ENCODE measurements at regions not wholly inside any gene's neighbourhood (a gene's known extent, or its start where the extent isn't known, plus 50 kb on each side); places are given as distances from the start of the nearest gene placed in this dataset.

- H3K27me3 Mint-ChIP-seq (ENCODE audit: low read depth), result peaks cover 2% of the 10 kb centered on the region
- no peaks in the 10 kb centered on the region for H3K4me1 Mint-ChIP-seq (ENCODE audit: low read depth)
- no peak overlapping the region for H3K27ac Mint-ChIP-seq (ENCODE audit: unreplicated experiment)
- no peaks in the 10 kb centered on the region for H3K36me3 Mint-ChIP-seq (ENCODE audit: low read depth)
- peaks cover 15% of the 10 kb centered on the region for H3K9me3 Mint-ChIP-seq (ENCODE audit: low read depth)
- TF ChIP-seq, protein P1, sequence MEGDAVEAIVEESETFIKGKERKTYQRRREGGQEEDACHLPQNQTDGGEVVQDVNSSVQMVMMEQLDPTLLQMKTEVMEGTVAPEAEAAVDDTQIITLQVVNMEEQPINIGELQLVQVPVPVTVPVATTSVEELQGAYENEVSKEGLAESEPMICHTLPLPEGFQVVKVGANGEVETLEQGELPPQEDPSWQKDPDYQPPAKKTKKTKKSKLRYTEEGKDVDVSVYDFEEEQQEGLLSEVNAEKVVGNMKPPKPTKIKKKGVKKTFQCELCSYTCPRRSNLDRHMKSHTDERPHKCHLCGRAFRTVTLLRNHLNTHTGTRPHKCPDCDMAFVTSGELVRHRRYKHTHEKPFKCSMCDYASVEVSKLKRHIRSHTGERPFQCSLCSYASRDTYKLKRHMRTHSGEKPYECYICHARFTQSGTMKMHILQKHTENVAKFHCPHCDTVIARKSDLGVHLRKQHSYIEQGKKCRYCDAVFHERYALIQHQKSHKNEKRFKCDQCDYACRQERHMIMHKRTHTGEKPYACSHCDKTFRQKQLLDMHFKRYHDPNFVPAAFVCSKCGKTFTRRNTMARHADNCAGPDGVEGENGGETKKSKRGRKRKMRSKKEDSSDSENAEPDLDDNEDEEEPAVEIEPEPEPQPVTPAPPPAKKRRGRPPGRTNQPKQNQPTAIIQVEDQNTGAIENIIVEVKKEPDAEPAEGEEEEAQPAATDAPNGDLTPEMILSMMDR (IDR thresholded peaks at IDR 0.05), result no peak
- DNase-seq (ENCODE audit: low spot score), result no peak
- H3K4me3 Mint-ChIP-seq (ENCODE audit: unreplicated experiment), result no peak overlapping the region
These were observed 466.1 kb downstream of the FUT8 start for GRCh38 chr14:65878586-65878985.

- DNase-seq (ENCODE audit: low spot score), result no peak
- Mint-ChIP-seq H3K27me3 (ENCODE audit: low read depth) (peaks cover 2% of the 10 kb centered on the region), H3K27ac (ENCODE audit: unreplicated experiment) (no peak overlapping the region), H3K9me3 (ENCODE audit: low read depth) (peaks cover 15% of the 10 kb centered on the region), H3K4me3 (ENCODE audit: unreplicated experiment) (no peak overlapping the region), H3K36me3 (ENCODE audit: low read depth) (no peaks in the 10 kb centered on the region), H3K4me1 (ENCODE audit: low read depth) (no peaks in the 10 kb centered on the region)
- TF ChIP-seq, protein P1 (IDR thresholded peaks at IDR 0.05), result no peak
These were observed 466.9 kb downstream of the FUT8 start for GRCh38 chr14:65879248-65880009.

GRCh38 chr14:65880507-65880906, 468.0 kb downstream of the FUT8 start:
- DNase-seq (ENCODE audit: low spot score), result no peak
- Mint-ChIP-seq H3K4me1 (ENCODE audit: low read depth) (no peaks in the 10 kb centered on the region), H3K27ac (ENCODE audit: unreplicated experiment) (no peak overlapping the region), H3K27me3 (ENCODE audit: low read depth) (peaks cover 2% of the 10 kb centered on the region), H3K36me3 (ENCODE audit: low read depth) (no peaks in the 10 kb centered on the region), H3K9me3 (ENCODE audit: low read depth) (peaks cover 15% of the 10 kb centered on the region), H3K4me3 (ENCODE audit: unreplicated experiment) (no peak overlapping the region)
- TF ChIP-seq, protein P1 (IDR thresholded peaks at IDR 0.05), result no peak

GRCh38 chr14:65881642-65882041, 469.1 kb downstream of the FUT8 start:
- Mint-ChIP-seq H3K27me3 (ENCODE audit: low read depth) (peaks cover 4% of the 10 kb centered on the region), H3K9me3 (ENCODE audit: low read depth) (peaks cover 15% of the 10 kb centered on the region), H3K27ac (ENCODE audit: unreplicated experiment) (no peak overlapping the region), H3K36me3 (ENCODE audit: low read depth) (no peaks in the 10 kb centered on the region), H3K4me3 (ENCODE audit: unreplicated experiment) (no peak overlapping the region), H3K4me1 (ENCODE audit: low read depth) (no peaks in the 10 kb centered on the region)
- DNase-seq (ENCODE audit: low spot score), result no peak
- TF ChIP-seq, protein P1 (IDR thresholded peaks at IDR 0.05), result no peak

- no peak overlapping the region for H3K4me3 Mint-ChIP-seq (ENCODE audit: unreplicated experiment)
- TF ChIP-seq, protein P1 (IDR thresholded peaks at IDR 0.05), result no peak
- no peaks in the 10 kb centered on the region for H3K36me3 Mint-ChIP-seq (ENCODE audit: low read depth)
- no peaks in the 10 kb centered on the region for H3K4me1 Mint-ChIP-seq (ENCODE audit: low read depth)
- H3K27me3 Mint-ChIP-seq (ENCODE audit: low read depth), result peaks cover 9% of the 10 kb centered on the region
- no peak for DNase-seq (ENCODE audit: low spot score)
- peaks cover 5% of the 10 kb centered on the region for H3K9me3 Mint-ChIP-seq (ENCODE audit: low read depth)
- H3K27ac Mint-ChIP-seq (ENCODE audit: unreplicated experiment), result no peak overlapping the region
These were observed 476.1 kb downstream of the FUT8 start for GRCh38 chr14:65888677-65889076.

Measured in chondrocyte (in vitro differentiated cells).